ENCODE measurements at regions not wholly inside any gene's neighbourhood (a gene's known extent, or its start where the extent isn't known, plus 50 kb on each side); places are given as distances from the start of the nearest gene placed in this dataset.

- Histone ChIP-seq H3K27me3 (replicated peaks in 1 of 7) (no peaks in the 10 kb centered on the region), H3K27ac (no peak overlapping the region), H3K4me1 (no peaks in the 10 kb centered on the region), H3K36me3 (no peaks in the 10 kb centered on the region), H3K9me3 (no peaks in the 10 kb centered on the region), H3K4me3 (no peak overlapping the region)
- WGBS, 5 donors = 41 to 85% (median 46%) methylated on average over 2 of the region's 2 CpGs
- TF ChIP-seq POLR2A (IDR thresholded peaks at IDR 0.05) = no peak
- TF ChIP-seq CTCF (IDR thresholded peaks at IDR 0.05 in 8 of 11, conservative IDR thresholded peaks at IDR 0.05 in 3 of 11) = no peak
- no peak for TF ChIP-seq POLR2AphosphoS5 (IDR thresholded peaks at IDR 0.05)
- DNase-seq = no peak
- intact Hi-C loops (cut with DNase I; ENCODE audit: low total_unique reads) = no loop called here
These were observed 586.6 kb downstream of the TAFA4 start for GRCh38 chr3:68345781-68346180.

GRCh38 chr3:68342426-68342825 lies 589.9 kb downstream of the TAFA4 start:
- H3K27ac ChIP-seq = no peak overlapping the region
- no peak overlapping the region for H3K4me3 ChIP-seq
- intact Hi-C loops (cut with DNase I; ENCODE audit: low total_unique reads) = no loop called here
- no peaks in the 10 kb centered on the region for H3K27me3 ChIP-seq (replicated peaks in 1 of 7)
- TF ChIP-seq POLR2AphosphoS5 (IDR thresholded peaks at IDR 0.05) (no peak), CTCF (IDR thresholded peaks at IDR 0.05 in 8 of 11, conservative IDR thresholded peaks at IDR 0.05 in 3 of 11) (no peak), POLR2A (IDR thresholded peaks at IDR 0.05) (no peak)
- DNase-seq = no peak
- WGBS, 5 donors = 69 to 93% (median 71%) methylated on average over 5 of the region's 5 CpGs
- H3K9me3 ChIP-seq = no peaks in the 10 kb centered on the region
- no peaks in the 10 kb centered on the region for H3K36me3 ChIP-seq
- no peaks in the 10 kb centered on the region for H3K4me1 ChIP-seq

- WGBS, 5 donors = 67 to 85% (median 77%) methylated on average over 1 of the region's 1 CpG
- Histone ChIP-seq H3K27ac (no peak overlapping the region), H3K4me1 (no peaks in the 10 kb centered on the region), H3K27me3 (replicated peaks in 1 of 7) (no peaks in the 10 kb centered on the region), H3K9me3 (peaks cover 0 to under 1% (median 0%) of the 10 kb centered on the region in 8 donors), H3K36me3 (no peaks in the 10 kb centered on the region), H3K4me3 (no peak overlapping the region)
- intact Hi-C loops (cut with DNase I; ENCODE audit: low total_unique reads) = no loop called here
- DNase-seq = no peak
- TF ChIP-seq POLR2A (IDR thresholded peaks at IDR 0.05) (no peak), CTCF (IDR thresholded peaks at IDR 0.05 in 8 of 11, conservative IDR thresholded peaks at IDR 0.05 in 3 of 11) (no peak), POLR2AphosphoS5 (IDR thresholded peaks at IDR 0.05) (no peak)
These were observed 596.3 kb downstream of the TAFA4 start for GRCh38 chr3:68336042-68336441.

GRCh38 chr3:68334367-68334986 lies 597.9 kb downstream of the TAFA4 start:
- Histone ChIP-seq H3K27ac (no peak overlapping the region), H3K9me3 (peaks cover 0 to 4% (median 0%) of the 10 kb centered on the region in 8 donors), H3K36me3 (no peaks in the 10 kb centered on the region), H3K4me1 (no peaks in the 10 kb centered on the region), H3K4me3 (no peak overlapping the region), H3K27me3 (replicated peaks in 1 of 7) (no peaks in the 10 kb centered on the region)
- no peak for DNase-seq
- TF ChIP-seq POLR2A (IDR thresholded peaks at IDR 0.05) (no peak), POLR2AphosphoS5 (IDR thresholded peaks at IDR 0.05) (no peak), CTCF (IDR thresholded peaks at IDR 0.05 in 8 of 11, conservative IDR thresholded peaks at IDR 0.05 in 3 of 11) (no peak)
- 76 to 88% (median 79%) methylated on average over 4 of the region's 4 CpGs for WGBS, 5 donors
- intact Hi-C loops (cut with DNase I; ENCODE audit: low total_unique reads) = no loop called here
